ENCODE measurements at regions not wholly inside any gene's neighbourhood (a gene's known extent, or its start where the extent isn't known, plus 50 kb on each side); places are given as distances from the start of the nearest gene placed in this dataset.
"Not testable (repeated sequence)": the region's sequence is repeated elsewhere in the genome, so short reads cannot be mapped to it uniquely, and the experiment has no call there.

DNA sequence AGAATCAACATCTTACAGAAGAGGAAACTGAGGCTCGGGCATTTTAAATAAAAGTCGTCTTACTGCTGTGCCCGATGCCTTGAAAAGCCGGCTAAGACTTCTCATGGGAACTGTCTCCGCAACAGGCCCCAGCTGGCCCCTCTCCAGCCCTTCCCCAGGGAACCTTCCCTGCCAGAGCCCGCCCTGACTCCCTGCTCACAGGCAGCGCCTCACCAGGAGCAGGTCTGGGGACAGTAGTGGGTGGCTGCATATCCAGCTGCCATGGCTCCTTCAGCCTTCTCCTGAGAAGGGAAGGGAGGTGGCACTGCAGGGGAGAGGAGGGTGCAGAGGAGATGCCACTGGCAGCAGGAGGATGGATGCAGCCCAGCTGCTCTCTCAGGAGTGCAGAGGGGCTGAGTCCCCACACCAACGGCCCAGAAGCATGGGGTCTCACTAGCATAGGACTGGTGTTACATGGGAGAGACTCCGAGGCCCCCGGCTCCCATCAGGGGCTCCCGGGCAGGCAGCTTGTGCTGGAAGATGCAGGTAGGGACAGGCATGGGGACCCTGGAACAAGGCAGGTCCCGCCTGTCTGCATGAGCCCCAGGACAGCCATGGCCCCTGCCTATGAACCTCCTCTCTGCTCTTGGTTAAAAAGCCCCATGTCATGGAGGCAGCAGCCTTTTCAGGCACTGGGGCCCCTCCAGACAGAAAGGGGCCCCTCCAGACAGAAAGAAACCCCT, 216.4 kb upstream of the SGCG start:
- Histone ChIP-seq H3K4me1 (ENCODE audit: control insufficient read depth, extremely low read depth, insufficient read depth, low read length) (no peaks in the 10 kb centered on the region), H3K36me3 (ENCODE audit: control insufficient read depth in 2 of 2, extremely low read depth in 1 of 2, insufficient read depth in 2 of 2, low read length in 2 of 2) (no peaks in the 10 kb centered on the region), H3K9ac (ENCODE audit: control insufficient read depth, extremely low read depth, insufficient read depth, low read length) (no peak overlapping the region), H3K79me2 (ENCODE audit: control insufficient read depth, insufficient read depth, low read length) (no peaks in the 10 kb centered on the region), H3K9me1 (ENCODE audit: control insufficient read depth, extremely low read depth, insufficient read depth, low read length) (no peaks in the 10 kb centered on the region), H2AFZ (ENCODE audit: control insufficient read depth, low read length) (no peak overlapping the region), H3K4me2 (ENCODE audit: control insufficient read depth, extremely low read depth, insufficient read depth, low read depth, low read length) (no peak overlapping the region), H3K9me3 (ENCODE audit: control insufficient read depth, low read depth, low read length) (no peaks in the 10 kb centered on the region), H4K20me1 (ENCODE audit: control insufficient read depth, extremely low read depth, insufficient read depth, low read length) (no peaks in the 10 kb centered on the region), H3K27me3 (ENCODE audit: control insufficient read depth, extremely low read depth, insufficient read depth, low read length) (no peaks in the 10 kb centered on the region), H3K27ac (ENCODE audit: control insufficient read depth, insufficient read depth, low read length) (no peak overlapping the region), H3K4me3 (ENCODE audit: control insufficient read depth in 2 of 3, extremely low read depth in 1 of 3, insufficient read depth in 2 of 3, low read depth in 1 of 3, low read length in 3 of 3) (no peak overlapping the region)
- dilution Hi-C loops (cut with MboI; ENCODE audit: extremely low pct_ligation_motif_present, low sequenced_read_pairs), result no loop called here
- DNase-seq (ENCODE audit: low read depth, low spot score) (no peak), FAIRE-seq (no peak)
- no peak for TF ChIP-seq EZH2 (IDR thresholded peaks at IDR 0.05; ENCODE audit: low read length)
- TF ChIP-seq, protein P1, sequence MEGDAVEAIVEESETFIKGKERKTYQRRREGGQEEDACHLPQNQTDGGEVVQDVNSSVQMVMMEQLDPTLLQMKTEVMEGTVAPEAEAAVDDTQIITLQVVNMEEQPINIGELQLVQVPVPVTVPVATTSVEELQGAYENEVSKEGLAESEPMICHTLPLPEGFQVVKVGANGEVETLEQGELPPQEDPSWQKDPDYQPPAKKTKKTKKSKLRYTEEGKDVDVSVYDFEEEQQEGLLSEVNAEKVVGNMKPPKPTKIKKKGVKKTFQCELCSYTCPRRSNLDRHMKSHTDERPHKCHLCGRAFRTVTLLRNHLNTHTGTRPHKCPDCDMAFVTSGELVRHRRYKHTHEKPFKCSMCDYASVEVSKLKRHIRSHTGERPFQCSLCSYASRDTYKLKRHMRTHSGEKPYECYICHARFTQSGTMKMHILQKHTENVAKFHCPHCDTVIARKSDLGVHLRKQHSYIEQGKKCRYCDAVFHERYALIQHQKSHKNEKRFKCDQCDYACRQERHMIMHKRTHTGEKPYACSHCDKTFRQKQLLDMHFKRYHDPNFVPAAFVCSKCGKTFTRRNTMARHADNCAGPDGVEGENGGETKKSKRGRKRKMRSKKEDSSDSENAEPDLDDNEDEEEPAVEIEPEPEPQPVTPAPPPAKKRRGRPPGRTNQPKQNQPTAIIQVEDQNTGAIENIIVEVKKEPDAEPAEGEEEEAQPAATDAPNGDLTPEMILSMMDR (optimal IDR thresholded peaks at IDR 0.05 in 1 of 3, IDR thresholded peaks at IDR 0.05 in 1 of 3, conservative IDR thresholded peaks at IDR 0.05 in 1 of 3; ENCODE audit: extremely low read depth in 1 of 3, insufficient read depth in 2 of 3, low read length in 3 of 3), result no peak

DNA sequence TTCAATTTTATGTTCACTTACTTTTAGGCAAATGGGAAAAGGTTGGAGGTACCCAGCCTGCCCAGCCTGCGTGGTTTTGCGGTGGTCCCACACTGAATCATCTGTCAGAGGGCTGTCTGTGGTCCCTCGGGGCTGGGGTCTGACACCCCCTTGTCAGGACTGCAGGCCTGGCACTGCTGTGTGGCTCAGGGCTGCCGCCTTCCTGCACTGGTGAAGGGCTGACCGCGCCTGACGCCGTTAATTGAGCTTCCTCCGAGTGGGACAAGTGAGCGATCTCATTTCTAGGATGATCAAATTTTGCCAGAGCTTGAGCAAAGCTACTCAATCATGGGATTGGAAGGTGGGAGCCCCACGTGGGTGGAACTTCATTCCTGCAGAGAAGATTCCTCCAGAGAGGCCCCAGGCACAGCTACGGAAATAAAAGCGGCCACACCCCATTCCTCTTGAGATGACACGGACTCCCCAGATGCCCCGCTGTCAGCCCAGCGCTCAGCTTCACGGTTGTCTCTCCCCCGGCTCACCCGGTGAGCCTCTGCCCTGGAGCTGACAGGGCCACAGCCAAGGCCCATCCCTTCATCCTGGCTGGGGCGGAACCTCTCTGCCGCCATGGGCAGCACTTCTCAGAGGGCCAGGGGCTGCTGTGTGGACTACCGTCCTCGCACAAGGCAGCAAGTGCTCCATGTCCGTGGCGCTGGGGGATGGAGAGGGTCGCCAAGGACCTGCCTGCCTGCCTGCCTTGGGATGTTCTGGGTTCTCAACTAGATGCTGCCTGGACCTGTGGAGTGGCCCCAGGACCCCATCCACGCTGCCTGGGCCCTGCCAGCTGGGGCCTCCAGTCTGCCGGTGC, 215.5 kb upstream of the SGCG start:
- peak; percentile 11 for DNase-seq (ENCODE audit: low read depth, low spot score)
- H3K9me1 ChIP-seq (ENCODE audit: control insufficient read depth, extremely low read depth, insufficient read depth, low read length); H3K9me3 ChIP-seq (ENCODE audit: control insufficient read depth, low read depth, low read length); H3K4me2 ChIP-seq (ENCODE audit: control insufficient read depth, extremely low read depth, insufficient read depth, low read depth, low read length); H3K4me1 ChIP-seq (ENCODE audit: control insufficient read depth, extremely low read depth, insufficient read depth, low read length); H4K20me1 ChIP-seq (ENCODE audit: control insufficient read depth, extremely low read depth, insufficient read depth, low read length); H3K27ac ChIP-seq (ENCODE audit: control insufficient read depth, insufficient read depth, low read length); H3K36me3 ChIP-seq (ENCODE audit: control insufficient read depth in 2 of 2, extremely low read depth in 1 of 2, insufficient read depth in 2 of 2, low read length in 2 of 2); dilution Hi-C loops (cut with MboI; ENCODE audit: extremely low pct_ligation_motif_present, low sequenced_read_pairs); H3K4me3 ChIP-seq (ENCODE audit: control insufficient read depth in 2 of 3, extremely low read depth in 1 of 3, insufficient read depth in 2 of 3, low read depth in 1 of 3, low read length in 3 of 3); H2AFZ ChIP-seq (ENCODE audit: control insufficient read depth, low read length); H3K27me3 ChIP-seq (ENCODE audit: control insufficient read depth, extremely low read depth, insufficient read depth, low read length); FAIRE-seq; H3K9ac ChIP-seq (ENCODE audit: control insufficient read depth, extremely low read depth, insufficient read depth, low read length); H3K79me2 ChIP-seq (ENCODE audit: control insufficient read depth, insufficient read depth, low read length): not testable (repeated sequence)

DNA sequence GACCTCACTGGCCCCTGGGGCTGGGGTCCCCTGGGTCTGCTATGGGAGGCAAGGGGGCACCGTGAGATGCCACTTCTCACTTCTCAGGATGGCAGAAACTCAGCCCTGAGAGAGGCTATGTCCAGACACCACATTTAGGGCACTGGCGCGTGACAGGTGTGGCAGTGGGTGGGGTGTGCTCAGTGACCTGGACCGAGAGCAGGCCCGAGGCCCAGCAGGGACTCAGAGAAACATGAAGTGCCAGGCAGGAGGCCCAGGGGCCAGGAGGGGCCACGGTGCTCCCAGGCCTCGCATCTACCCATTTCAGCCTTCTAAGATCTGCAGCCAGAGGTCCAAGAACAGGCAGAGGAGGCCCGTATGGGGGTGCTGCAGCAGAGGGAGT, 214.9 kb upstream of the SGCG start:
- H3K4me3 ChIP-seq (ENCODE audit: control insufficient read depth in 2 of 3, extremely low read depth in 1 of 3, insufficient read depth in 2 of 3, low read depth in 1 of 3, low read length in 3 of 3); H3K27ac ChIP-seq (ENCODE audit: control insufficient read depth, insufficient read depth, low read length); H3K79me2 ChIP-seq (ENCODE audit: control insufficient read depth, insufficient read depth, low read length); dilution Hi-C loops (cut with MboI; ENCODE audit: extremely low pct_ligation_motif_present, low sequenced_read_pairs); H2AFZ ChIP-seq (ENCODE audit: control insufficient read depth, low read length); H3K9ac ChIP-seq (ENCODE audit: control insufficient read depth, extremely low read depth, insufficient read depth, low read length); H3K27me3 ChIP-seq (ENCODE audit: control insufficient read depth, extremely low read depth, insufficient read depth, low read length); H4K20me1 ChIP-seq (ENCODE audit: control insufficient read depth, extremely low read depth, insufficient read depth, low read length); H3K9me3 ChIP-seq (ENCODE audit: control insufficient read depth, low read depth, low read length); FAIRE-seq; H3K4me2 ChIP-seq (ENCODE audit: control insufficient read depth, extremely low read depth, insufficient read depth, low read depth, low read length); H3K36me3 ChIP-seq (ENCODE audit: control insufficient read depth in 2 of 2, extremely low read depth in 1 of 2, insufficient read depth in 2 of 2, low read length in 2 of 2); H3K9me1 ChIP-seq (ENCODE audit: control insufficient read depth, extremely low read depth, insufficient read depth, low read length); DNase-seq (ENCODE audit: low read depth, low spot score); H3K4me1 ChIP-seq (ENCODE audit: control insufficient read depth, extremely low read depth, insufficient read depth, low read length): not testable (repeated sequence)

DNA sequence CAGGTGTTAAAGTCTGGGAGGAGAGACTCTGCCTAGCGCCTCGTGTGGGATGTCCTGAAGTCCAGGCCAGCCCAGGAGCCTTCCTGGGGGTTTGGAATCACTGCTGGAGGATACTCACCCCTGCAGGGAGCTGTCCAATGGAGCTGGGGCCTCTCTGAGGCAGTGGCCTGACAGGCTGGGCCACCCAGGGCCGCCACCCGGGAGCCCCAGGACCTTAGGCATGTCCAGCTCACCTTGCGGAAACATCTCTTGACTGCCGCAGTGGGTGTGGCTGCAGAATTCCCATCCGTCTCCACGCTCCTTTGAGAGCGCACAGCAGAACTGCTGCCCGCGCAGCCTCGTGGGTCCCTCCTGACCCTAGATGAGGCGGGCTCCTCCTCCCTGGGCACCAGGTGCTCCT, 214.0 kb upstream of the SGCG start:
- H3K4me1 ChIP-seq (ENCODE audit: control insufficient read depth, extremely low read depth, insufficient read depth, low read length); H4K20me1 ChIP-seq (ENCODE audit: control insufficient read depth, extremely low read depth, insufficient read depth, low read length); DNase-seq (ENCODE audit: low read depth, low spot score); H3K4me2 ChIP-seq (ENCODE audit: control insufficient read depth, extremely low read depth, insufficient read depth, low read depth, low read length); H3K27me3 ChIP-seq (ENCODE audit: control insufficient read depth, extremely low read depth, insufficient read depth, low read length); H2AFZ ChIP-seq (ENCODE audit: control insufficient read depth, low read length); FAIRE-seq; H3K9ac ChIP-seq (ENCODE audit: control insufficient read depth, extremely low read depth, insufficient read depth, low read length); H3K9me3 ChIP-seq (ENCODE audit: control insufficient read depth, low read depth, low read length); H3K27ac ChIP-seq (ENCODE audit: control insufficient read depth, insufficient read depth, low read length); H3K79me2 ChIP-seq (ENCODE audit: control insufficient read depth, insufficient read depth, low read length); H3K4me3 ChIP-seq (ENCODE audit: control insufficient read depth in 2 of 3, extremely low read depth in 1 of 3, insufficient read depth in 2 of 3, low read depth in 1 of 3, low read length in 3 of 3); H3K9me1 ChIP-seq (ENCODE audit: control insufficient read depth, extremely low read depth, insufficient read depth, low read length); H3K36me3 ChIP-seq (ENCODE audit: control insufficient read depth in 2 of 2, extremely low read depth in 1 of 2, insufficient read depth in 2 of 2, low read length in 2 of 2); dilution Hi-C loops (cut with MboI; ENCODE audit: extremely low pct_ligation_motif_present, low sequenced_read_pairs): not testable (repeated sequence)

Measured in keratinocyte (primary cell).